ENCODE measurements at regions not wholly inside any gene's neighbourhood (a gene's known extent, or its start where the extent isn't known, plus 50 kb on each side); places are given as distances from the start of the nearest gene placed in this dataset.

GRCh38 chr16:6143020-6143419, 1045.4 kb upstream of the EEF2KMT start:
- Mint-ChIP-seq H3K9me3 (ENCODE audit: unreplicated experiment) (peaks cover 15% of the 10 kb centered on the region), H3K4me3 (ENCODE audit: unreplicated experiment) (no peak overlapping the region), H3K36me3 (ENCODE audit: unreplicated experiment) (peaks cover 15% of the 10 kb centered on the region), H3K4me1 (ENCODE audit: low read depth, unreplicated experiment) (no peaks in the 10 kb centered on the region), H3K27ac (ENCODE audit: unreplicated experiment) (no peak overlapping the region), H3K27me3 (ENCODE audit: unreplicated experiment) (no peaks in the 10 kb centered on the region)
- DNase-seq = no peak
- TF ChIP-seq CTCF (IDR thresholded peaks at IDR 0.05; ENCODE audit: partially characterized antibody, unreplicated experiment) = no peak

- no peaks in the 10 kb centered on the region for H3K36me3 Mint-ChIP-seq (ENCODE audit: unreplicated experiment)
- peaks cover 1% of the 10 kb centered on the region for H3K4me1 Mint-ChIP-seq (ENCODE audit: low read depth, unreplicated experiment)
- DNase-seq = no peak
- TF ChIP-seq CTCF (IDR thresholded peaks at IDR 0.05; ENCODE audit: partially characterized antibody, unreplicated experiment) = no peak
- no peak overlapping the region for H3K27ac Mint-ChIP-seq (ENCODE audit: unreplicated experiment)
- no peak overlapping the region for H3K4me3 Mint-ChIP-seq (ENCODE audit: unreplicated experiment)
- peaks cover 2% of the 10 kb centered on the region for H3K9me3 Mint-ChIP-seq (ENCODE audit: unreplicated experiment)
- H3K27me3 Mint-ChIP-seq (ENCODE audit: unreplicated experiment) = no peaks in the 10 kb centered on the region
Observed at GRCh38 chr16:6133009-6133557, 1035.5 kb upstream of the EEF2KMT start.

GRCh38 chr16:6132121-6132520, 1034.5 kb upstream of the EEF2KMT start:
- Mint-ChIP-seq H3K36me3 (ENCODE audit: unreplicated experiment) (no peaks in the 10 kb centered on the region), H3K4me1 (ENCODE audit: low read depth, unreplicated experiment) (peaks cover 1% of the 10 kb centered on the region), H3K4me3 (ENCODE audit: unreplicated experiment) (no peak overlapping the region), H3K9me3 (ENCODE audit: unreplicated experiment) (peaks cover 2% of the 10 kb centered on the region), H3K27me3 (ENCODE audit: unreplicated experiment) (no peaks in the 10 kb centered on the region), H3K27ac (ENCODE audit: unreplicated experiment) (no peak overlapping the region)
- no peak for DNase-seq
- no peak for TF ChIP-seq CTCF (IDR thresholded peaks at IDR 0.05; ENCODE audit: partially characterized antibody, unreplicated experiment)

GRCh38 chr16:6131526-6132050, 1034.0 kb upstream of the EEF2KMT start:
- no peak for TF ChIP-seq CTCF (IDR thresholded peaks at IDR 0.05; ENCODE audit: partially characterized antibody, unreplicated experiment)
- Mint-ChIP-seq H3K27ac (ENCODE audit: unreplicated experiment) (no peak overlapping the region), H3K4me1 (ENCODE audit: low read depth, unreplicated experiment) (peaks cover 1% of the 10 kb centered on the region), H3K36me3 (ENCODE audit: unreplicated experiment) (no peaks in the 10 kb centered on the region), H3K4me3 (ENCODE audit: unreplicated experiment) (no peak overlapping the region), H3K27me3 (ENCODE audit: unreplicated experiment) (no peaks in the 10 kb centered on the region), H3K9me3 (ENCODE audit: unreplicated experiment) (peaks cover 2% of the 10 kb centered on the region)
- no peak for DNase-seq

GRCh38 chr16:6125483-6126259, 1028.1 kb upstream of the EEF2KMT start:
- H3K36me3 Mint-ChIP-seq (ENCODE audit: unreplicated experiment) = peaks cover 9% of the 10 kb centered on the region
- no peaks in the 10 kb centered on the region for H3K27me3 Mint-ChIP-seq (ENCODE audit: unreplicated experiment)
- H3K27ac Mint-ChIP-seq (ENCODE audit: unreplicated experiment) = no peak overlapping the region
- peaks cover 3% of the 10 kb centered on the region for H3K4me1 Mint-ChIP-seq (ENCODE audit: low read depth, unreplicated experiment)
- no peak for DNase-seq
- no peak overlapping the region for H3K4me3 Mint-ChIP-seq (ENCODE audit: unreplicated experiment)
- no peaks in the 10 kb centered on the region for H3K9me3 Mint-ChIP-seq (ENCODE audit: unreplicated experiment)
- TF ChIP-seq CTCF (IDR thresholded peaks at IDR 0.05; ENCODE audit: partially characterized antibody, unreplicated experiment) = no peak

Measured in glutamatergic neuron (in vitro differentiated cells).